ENCODE measurements at regions not wholly inside any gene's neighbourhood (a gene's known extent, or its start where the extent isn't known, plus 50 kb on each side); places are given as distances from the start of the nearest gene placed in this dataset.
A peak's percentile ranks its signal among the peaks of the same experiment; 100 is the strongest.
"Not testable (repeated sequence)": the region's sequence is repeated elsewhere in the genome, so short reads cannot be mapped to it uniquely, and the experiment has no call there.

DNA sequence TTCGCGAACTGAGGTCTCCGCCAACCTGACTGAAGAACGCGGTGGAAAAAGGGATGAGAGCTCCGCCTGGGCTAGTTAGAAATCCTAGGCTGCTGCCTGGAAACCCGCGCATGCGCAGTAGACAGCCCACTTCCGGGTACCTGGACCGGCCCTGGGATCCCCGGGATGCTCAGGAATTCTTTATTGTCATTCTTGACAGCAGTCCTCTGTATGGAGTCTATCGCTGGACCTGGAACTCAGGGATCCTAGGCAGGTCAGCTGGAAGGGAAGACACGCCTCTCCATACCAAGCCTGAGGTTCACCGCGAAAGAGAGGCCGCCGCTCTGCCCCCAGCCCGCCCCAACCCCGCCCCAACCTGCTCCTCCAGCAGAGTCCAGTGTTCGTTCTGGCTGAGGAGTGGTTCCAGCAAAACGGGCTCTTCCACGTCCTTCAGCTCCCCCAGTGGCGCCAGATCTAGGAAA is 1379.2 kb upstream of the DEFB115 start:
- Histone ChIP-seq H3K4me3 (no peak overlapping the region), H3K9me3 (replicated peaks in 1 of 3) (no peaks in the 10 kb centered on the region), H3K36me3 (replicated peaks in 1 of 2) (no peaks in the 10 kb centered on the region), H3K27me3 (no peaks in the 10 kb centered on the region), H3K27ac (no peak overlapping the region), H3K4me1 (replicated peaks in 1 of 2) (no peaks in the 10 kb centered on the region)
- TF ChIP-seq POLR2A (IDR thresholded peaks at IDR 0.05), result no peak
- TF ChIP-seq, protein P1, sequence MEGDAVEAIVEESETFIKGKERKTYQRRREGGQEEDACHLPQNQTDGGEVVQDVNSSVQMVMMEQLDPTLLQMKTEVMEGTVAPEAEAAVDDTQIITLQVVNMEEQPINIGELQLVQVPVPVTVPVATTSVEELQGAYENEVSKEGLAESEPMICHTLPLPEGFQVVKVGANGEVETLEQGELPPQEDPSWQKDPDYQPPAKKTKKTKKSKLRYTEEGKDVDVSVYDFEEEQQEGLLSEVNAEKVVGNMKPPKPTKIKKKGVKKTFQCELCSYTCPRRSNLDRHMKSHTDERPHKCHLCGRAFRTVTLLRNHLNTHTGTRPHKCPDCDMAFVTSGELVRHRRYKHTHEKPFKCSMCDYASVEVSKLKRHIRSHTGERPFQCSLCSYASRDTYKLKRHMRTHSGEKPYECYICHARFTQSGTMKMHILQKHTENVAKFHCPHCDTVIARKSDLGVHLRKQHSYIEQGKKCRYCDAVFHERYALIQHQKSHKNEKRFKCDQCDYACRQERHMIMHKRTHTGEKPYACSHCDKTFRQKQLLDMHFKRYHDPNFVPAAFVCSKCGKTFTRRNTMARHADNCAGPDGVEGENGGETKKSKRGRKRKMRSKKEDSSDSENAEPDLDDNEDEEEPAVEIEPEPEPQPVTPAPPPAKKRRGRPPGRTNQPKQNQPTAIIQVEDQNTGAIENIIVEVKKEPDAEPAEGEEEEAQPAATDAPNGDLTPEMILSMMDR (IDR thresholded peaks at IDR 0.05), result no peak
- intact Hi-C loops (cut with DNase I), result loop anchor here in 1 of 2 donors (5.0 kb wide), 1 partner anchor 766 kb away; no protein-coding TSS in a partner anchor
- 36 to 59% (median 41%) methylated on average over 19 to 24 of the region's 24 CpGs for WGBS, 4 donors
- DNase-seq, result peak in 2 of 7 donors; percentile 15 to 20

DNA sequence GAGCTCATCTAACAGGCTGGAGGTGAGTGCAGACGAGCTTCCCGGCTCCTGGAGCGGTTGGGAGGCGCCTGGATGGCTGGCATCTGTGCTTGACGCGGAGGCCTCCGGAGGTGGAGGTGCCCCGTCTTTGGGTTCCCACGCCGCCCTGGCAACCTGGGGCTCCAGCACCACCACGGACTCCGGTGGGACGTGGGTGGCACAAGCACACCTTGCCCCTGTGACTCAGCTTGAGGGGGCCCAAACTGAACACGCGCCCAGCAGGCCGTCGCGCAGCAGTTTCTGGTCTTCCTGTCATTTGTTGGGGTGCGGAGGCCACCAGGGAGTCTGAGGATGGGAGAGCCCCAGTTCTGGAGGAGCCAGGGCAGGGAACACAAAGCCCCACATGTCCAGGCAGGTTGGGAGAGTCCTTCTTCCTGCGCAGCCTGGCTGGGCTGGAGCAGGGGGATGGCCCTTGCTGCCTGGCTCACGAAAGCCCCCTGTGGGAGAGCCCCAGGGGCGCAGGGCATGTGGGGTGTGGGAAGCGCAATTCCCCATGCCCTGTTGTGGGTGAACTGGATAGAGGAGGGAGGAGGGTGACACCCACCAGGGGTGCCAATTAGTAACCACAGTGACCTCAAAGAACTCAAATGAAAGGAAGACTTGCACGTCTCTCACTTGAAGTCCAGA is 1378.6 kb upstream of the DEFB115 start:
- intact Hi-C loops (cut with DNase I), result loop anchor here in 1 of 2 donors (5.0 kb wide), 1 partner anchor 767 kb away; no protein-coding TSS in a partner anchor
- no peak overlapping the region for H3K27ac ChIP-seq
- H3K4me1 ChIP-seq (replicated peaks in 1 of 2), result no peaks in the 10 kb centered on the region
- no peaks in the 10 kb centered on the region for H3K27me3 ChIP-seq
- H3K9me3 ChIP-seq (replicated peaks in 1 of 3), result no peaks in the 10 kb centered on the region
- no peak overlapping the region for H3K4me3 ChIP-seq
- no peaks in the 10 kb centered on the region for H3K36me3 ChIP-seq (replicated peaks in 1 of 2)
- peak in 2 of 7 donors; percentile 12 to 21 for DNase-seq
- WGBS, 4 donors, result 40 to 61% (median 46%) methylated on average over 18 to 24 of the region's 24 CpGs
- no peak for TF ChIP-seq POLR2A (IDR thresholded peaks at IDR 0.05)
- TF ChIP-seq, protein P1 (IDR thresholded peaks at IDR 0.05), result no peak

DNA sequence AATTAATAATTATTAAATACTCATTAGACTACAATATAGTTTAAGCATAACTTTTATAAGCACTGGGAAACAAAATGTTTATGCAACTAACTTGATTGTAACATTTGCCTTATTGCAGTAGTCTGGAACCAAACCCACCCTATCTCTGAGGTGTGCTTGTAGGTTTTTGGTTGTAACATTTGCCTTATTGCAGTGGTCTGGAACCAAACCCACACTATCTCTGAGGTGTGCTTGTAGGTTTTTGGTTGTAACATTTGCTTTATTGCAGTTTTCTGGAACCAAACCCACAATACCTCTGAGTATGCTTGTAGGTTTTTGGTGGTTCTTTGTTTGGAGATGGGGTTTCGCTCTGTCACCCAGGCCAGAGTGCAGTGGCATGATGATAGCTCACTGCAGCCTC is 1376.4 kb upstream of the DEFB115 start:
- H3K4me3 ChIP-seq; H3K27ac ChIP-seq; H3K27me3 ChIP-seq; H3K36me3 ChIP-seq (replicated peaks in 1 of 2); DNase-seq; H3K9me3 ChIP-seq (replicated peaks in 1 of 3); H3K4me1 ChIP-seq (replicated peaks in 1 of 2); intact Hi-C loops (cut with DNase I): not testable (repeated sequence)
- 79 to 98% (median 83%) methylated on average over 1 of the region's 1 CpG for WGBS, 4 donors

DNA sequence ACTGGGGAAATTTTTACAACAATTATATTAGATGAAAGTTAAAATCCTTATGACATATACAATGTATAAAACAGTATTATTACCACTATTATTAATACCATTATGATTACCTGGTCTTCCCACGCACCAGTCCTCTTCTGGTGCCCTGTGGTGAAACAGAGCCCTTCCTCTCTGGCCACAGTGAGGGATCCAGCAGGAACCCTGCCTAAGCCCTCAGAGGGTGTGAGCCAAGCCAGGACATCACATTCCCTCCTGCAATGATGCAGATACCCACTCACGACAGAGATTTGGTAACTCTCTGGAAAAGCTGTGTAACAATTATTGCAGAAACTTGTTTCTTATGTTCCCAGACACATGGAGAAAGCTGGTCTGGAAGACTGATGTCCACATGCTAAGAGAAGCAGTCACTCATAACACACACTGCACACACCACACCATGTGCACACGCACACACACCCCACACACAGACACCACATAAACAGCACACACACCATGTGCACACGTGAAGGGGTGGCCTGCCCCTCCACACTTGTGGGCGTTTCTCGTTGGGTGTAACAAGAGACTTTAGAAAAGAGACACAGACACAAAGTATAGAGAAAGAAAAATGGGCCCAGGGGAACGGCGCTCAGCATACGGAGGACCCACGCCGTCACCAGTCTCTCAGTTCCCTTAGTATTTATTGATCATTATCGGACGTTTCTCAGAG is 1373.8 kb upstream of the DEFB115 start:
- WGBS, 4 donors, result 62 to 74% (median 64%) methylated on average over 13 of the region's 13 CpGs
- H3K27me3 ChIP-seq; intact Hi-C loops (cut with DNase I); H3K9me3 ChIP-seq (replicated peaks in 1 of 3); H3K4me1 ChIP-seq (replicated peaks in 1 of 2); H3K4me3 ChIP-seq; H3K36me3 ChIP-seq (replicated peaks in 1 of 2); H3K27ac ChIP-seq; DNase-seq: not testable (repeated sequence)

DNA sequence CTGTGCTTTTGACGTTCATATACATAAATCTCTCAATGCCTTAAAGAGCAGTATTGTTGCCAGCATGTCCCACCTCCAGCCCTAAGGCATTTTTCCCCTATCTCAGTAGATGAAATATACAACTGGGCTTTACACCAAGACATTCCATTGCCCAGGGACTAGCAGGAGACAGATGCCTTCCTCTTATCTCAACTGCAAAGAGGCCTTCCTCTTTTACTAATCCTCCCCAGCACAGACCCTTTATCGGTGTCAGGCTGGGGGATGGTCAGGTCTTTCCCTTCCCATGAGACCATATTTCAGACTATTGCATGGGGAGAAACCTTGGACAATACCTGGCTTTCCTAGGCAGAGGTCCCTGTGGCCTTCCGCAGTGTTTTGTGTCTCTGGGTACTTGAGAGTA is 1373.1 kb upstream of the DEFB115 start:
- DNase-seq; intact Hi-C loops (cut with DNase I); H3K27me3 ChIP-seq; H3K27ac ChIP-seq; H3K4me3 ChIP-seq; H3K36me3 ChIP-seq (replicated peaks in 1 of 2); H3K9me3 ChIP-seq (replicated peaks in 1 of 3); H3K4me1 ChIP-seq (replicated peaks in 1 of 2): not testable (repeated sequence)
- WGBS, 4 donors, result 67 to 74% (median 70%) methylated on average over 3 of the region's 3 CpGs

DNA sequence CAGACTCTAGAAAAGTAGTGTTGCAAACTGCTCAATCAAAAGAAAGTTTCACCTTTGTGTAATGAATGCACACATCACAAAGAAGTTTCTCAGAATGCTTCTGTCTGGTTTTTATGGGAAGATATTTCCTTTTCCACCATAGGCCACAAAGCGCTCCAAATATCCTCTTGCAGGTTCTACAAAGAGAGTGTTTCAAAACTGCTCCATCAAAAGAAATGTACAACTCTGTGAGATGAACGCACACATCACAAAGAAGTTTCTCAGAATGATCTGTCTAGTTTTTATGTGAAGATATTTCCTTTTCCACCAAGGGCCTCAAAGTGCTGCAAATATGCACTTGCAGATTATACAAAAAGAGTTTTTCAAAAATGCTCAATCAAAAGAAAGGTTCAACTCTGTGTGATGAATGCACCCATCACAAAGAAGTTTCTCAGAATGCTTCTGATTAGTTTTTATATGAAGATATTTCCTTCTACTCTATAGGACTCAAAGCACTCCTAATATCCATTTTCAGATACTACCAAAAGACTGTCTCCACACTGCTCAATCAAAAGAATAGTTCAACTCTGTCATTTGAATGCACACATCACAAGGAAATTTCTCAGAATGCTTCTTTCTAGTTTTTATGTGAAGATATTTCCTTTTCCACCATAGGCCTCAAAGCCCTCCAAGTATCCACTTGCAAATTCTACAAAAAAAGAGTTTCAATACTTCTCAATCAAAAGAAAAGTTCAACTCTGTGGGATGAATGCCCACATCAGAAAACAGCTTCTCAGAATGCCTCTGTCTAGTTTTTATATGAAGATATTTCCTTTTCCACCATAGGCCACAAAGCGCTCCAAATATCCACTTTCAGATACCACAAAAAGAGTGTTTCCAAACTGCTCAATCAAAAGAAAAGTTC is 1371.9 kb upstream of the DEFB115 start:
- H3K4me1 ChIP-seq (replicated peaks in 1 of 2); H3K27ac ChIP-seq; DNase-seq; H3K4me3 ChIP-seq; H3K36me3 ChIP-seq (replicated peaks in 1 of 2); H3K27me3 ChIP-seq; H3K9me3 ChIP-seq (replicated peaks in 1 of 3); intact Hi-C loops (cut with DNase I): not testable (repeated sequence)
- 26 to 53% (median 40%) methylated on average over 1 to 2 of the region's 3 CpGs for WGBS, 4 donors

DNA sequence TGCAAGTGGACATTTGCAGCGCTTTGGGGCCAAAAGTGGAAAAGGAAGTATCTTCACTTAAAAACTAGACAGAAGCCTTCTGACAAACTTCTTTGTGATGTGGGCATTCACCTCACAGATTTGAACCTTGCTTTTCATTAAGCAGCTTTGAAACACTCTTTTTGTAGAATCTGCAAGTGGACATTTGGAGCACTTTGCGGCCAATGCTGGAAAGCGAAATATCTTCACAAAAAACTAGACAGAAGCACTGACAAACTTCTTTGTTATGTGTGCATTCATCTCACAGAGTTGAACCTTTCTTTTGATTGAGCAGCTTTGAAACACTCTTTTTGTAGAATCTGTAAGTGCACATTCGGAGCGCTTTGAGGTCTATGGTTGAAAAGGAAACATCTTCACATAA is 1365.9 kb upstream of the DEFB115 start:
- 85 to 91% (median 87%) methylated on average over 5 of the region's 5 CpGs for WGBS, 4 donors
- not testable (repeated sequence) for H3K4me3 ChIP-seq; H3K9me3 ChIP-seq (replicated peaks in 1 of 3); H3K36me3 ChIP-seq (replicated peaks in 1 of 2); H3K27ac ChIP-seq; H3K27me3 ChIP-seq; DNase-seq; H3K4me1 ChIP-seq (replicated peaks in 1 of 2)
- intact Hi-C loops (cut with DNase I), result loop anchor here in 1 of 2 donors (10.0 kb wide), 1 partner anchor 687 kb away; no protein-coding TSS in a partner anchor

Data from adrenal gland (tissue), 9 donors.